WTC11 (cell line): ENCODE measurements at regions not wholly inside any gene's neighbourhood (a gene's known extent, or its start where the extent isn't known, plus 50 kb on each side); places are given as distances from the start of the nearest gene placed in this dataset.

Experiments
- FOXJ3 ChIP-seq: sonication (generic); formaldehyde crosslinking; IDR thresholded peaks from 2 replicates; pipeline ENCODE4 v1.9.0; 2021; ENCODE audit warnings: missing genetic modification reagents, mild to moderate bottlenecking, borderline replicate concordance
- GABPB1 ChIP-seq: sonication (generic); formaldehyde crosslinking; IDR thresholded peaks from 2 replicates; pipeline ENCODE4 v1.8.1; 2023; ENCODE audit warnings: mild to moderate bottlenecking, missing genetic modification reagents
- SMAD4 ChIP-seq: sonication (generic); formaldehyde crosslinking; IDR thresholded peaks from 2 replicates; pipeline ENCODE4 v1.8.0; 2022; ENCODE audit warnings: mild to moderate bottlenecking, missing genetic modification reagents
- TCF7 ChIP-seq: sonication (generic); formaldehyde crosslinking; IDR thresholded peaks from 2 replicates; pipeline ENCODE4 v1.8.0; 2022; ENCODE audit warnings: mild to moderate bottlenecking, low read depth, missing genetic modification reagents, moderate library complexity
- TF ChIP-seq, protein P1 (sequence below): fragments of 200-600 bp; IDR thresholded peaks from 2 replicates; pipeline ENCODE4 v1.8.0; 2022; ENCODE audit warnings: antibody characterized with exemption
- TF ChIP-seq, protein P2 (sequence below): sonication (generic); formaldehyde crosslinking; IDR thresholded peaks from 2 replicates; pipeline ENCODE4 v1.8.0; 2022; ENCODE audit warnings: mild to moderate bottlenecking, missing genetic modification reagents

- TF ChIP-seq FOXJ3 (no peak), SMAD4 (CRISPR knock-in tag) (no peak), GABPB1 (CRISPR knock-in tag) (no peak), TCF7 (CRISPR knock-in tag) (no peak)
- TF ChIP-seq, protein P1, sequence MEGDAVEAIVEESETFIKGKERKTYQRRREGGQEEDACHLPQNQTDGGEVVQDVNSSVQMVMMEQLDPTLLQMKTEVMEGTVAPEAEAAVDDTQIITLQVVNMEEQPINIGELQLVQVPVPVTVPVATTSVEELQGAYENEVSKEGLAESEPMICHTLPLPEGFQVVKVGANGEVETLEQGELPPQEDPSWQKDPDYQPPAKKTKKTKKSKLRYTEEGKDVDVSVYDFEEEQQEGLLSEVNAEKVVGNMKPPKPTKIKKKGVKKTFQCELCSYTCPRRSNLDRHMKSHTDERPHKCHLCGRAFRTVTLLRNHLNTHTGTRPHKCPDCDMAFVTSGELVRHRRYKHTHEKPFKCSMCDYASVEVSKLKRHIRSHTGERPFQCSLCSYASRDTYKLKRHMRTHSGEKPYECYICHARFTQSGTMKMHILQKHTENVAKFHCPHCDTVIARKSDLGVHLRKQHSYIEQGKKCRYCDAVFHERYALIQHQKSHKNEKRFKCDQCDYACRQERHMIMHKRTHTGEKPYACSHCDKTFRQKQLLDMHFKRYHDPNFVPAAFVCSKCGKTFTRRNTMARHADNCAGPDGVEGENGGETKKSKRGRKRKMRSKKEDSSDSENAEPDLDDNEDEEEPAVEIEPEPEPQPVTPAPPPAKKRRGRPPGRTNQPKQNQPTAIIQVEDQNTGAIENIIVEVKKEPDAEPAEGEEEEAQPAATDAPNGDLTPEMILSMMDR = no peak
- TF ChIP-seq, protein P2, sequence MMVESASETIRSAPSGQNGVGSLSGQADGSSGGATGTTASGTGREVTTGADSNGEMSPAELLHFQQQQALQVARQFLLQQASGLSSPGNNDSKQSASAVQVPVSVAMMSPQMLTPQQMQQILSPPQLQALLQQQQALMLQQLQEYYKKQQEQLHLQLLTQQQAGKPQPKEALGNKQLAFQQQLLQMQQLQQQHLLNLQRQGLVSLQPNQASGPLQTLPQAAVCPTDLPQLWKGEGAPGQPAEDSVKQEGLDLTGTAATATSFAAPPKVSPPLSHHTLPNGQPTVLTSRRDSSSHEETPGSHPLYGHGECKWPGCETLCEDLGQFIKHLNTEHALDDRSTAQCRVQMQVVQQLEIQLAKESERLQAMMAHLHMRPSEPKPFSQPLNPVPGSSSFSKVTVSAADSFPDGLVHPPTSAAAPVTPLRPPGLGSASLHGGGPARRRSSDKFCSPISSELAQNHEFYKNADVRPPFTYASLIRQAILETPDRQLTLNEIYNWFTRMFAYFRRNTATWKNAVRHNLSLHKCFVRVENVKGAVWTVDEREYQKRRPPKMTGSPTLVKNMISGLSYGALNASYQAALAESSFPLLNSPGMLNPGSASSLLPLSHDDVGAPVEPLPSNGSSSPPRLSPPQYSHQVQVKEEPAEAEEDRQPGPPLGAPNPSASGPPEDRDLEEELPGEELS = no peak
These were observed 123.2 kb upstream of the RPS6KA2 start for GRCh38 chr6:166750108-166750793.
